GM13977 (cell line): ENCODE measurements at regions not wholly inside any gene's neighbourhood (a gene's known extent, or its start where the extent isn't known, plus 50 kb on each side); places are given as distances from the start of the nearest gene placed in this dataset.

ENCODE experiments used
- DNase-seq: peaks from one replicate; pipeline ENCODE4 v3.0.0; 2012; ENCODE audit warnings: low spot score
- CTCF ChIP-seq: IDR thresholded peaks from 2 replicates; pipeline ENCODE4 v1.5.1; 2012; ENCODE audit warnings: mild to moderate bottlenecking, control low read depth; ENCODE audit not compliant: insufficient read depth; ENCODE audit errors: extremely low read depth, missing control alignments
- in situ Hi-C: fragments of 300-500 bp; cut with MboI; formaldehyde crosslinking; loops from one replicate; pipeline ENCODE4 v1.12.0; 2022; ENCODE audit warnings: low sequenced_read_pairs, low pct_unique_long_range_greater_than_20kb, mixed read lengths, inconsistent platforms; ENCODE audit not compliant: unreplicated experiment

- in situ Hi-C loops: no loop called here
- TF ChIP-seq CTCF: no peak
- DNase-seq: no peak
These were observed 503.6 kb downstream of the MRPL39 start for GRCh38 chr21:25103500-25104207.

GRCh38 chr21:25097648-25098047, 509.6 kb downstream of the MRPL39 start:
- no peak for TF ChIP-seq CTCF

GRCh38 chr21:25094695-25095094, 512.6 kb downstream of the MRPL39 start:
- no peak for TF ChIP-seq CTCF
- in situ Hi-C loops: no loop called here
- no peak for DNase-seq

More at GRCh38 chr21:25097648-25098047, 509.6 kb downstream of the MRPL39 start:
- in situ Hi-C loops: no loop called here
- no peak for DNase-seq

- in situ Hi-C loops: no loop called here
- TF ChIP-seq CTCF: no peak
- no peak for DNase-seq
These were observed 514.8 kb downstream of the MRPL39 start for GRCh38 chr21:25092441-25093011.

- no peak for DNase-seq
- in situ Hi-C loops: no loop called here
- no peak for TF ChIP-seq CTCF
These were observed 526.2 kb downstream of the MRPL39 start for GRCh38 chr21:25081096-25081495.

GRCh38 chr21:25080661-25081060, 526.6 kb downstream of the MRPL39 start:
- in situ Hi-C loops: no loop called here
- no peak for DNase-seq
- no peak for TF ChIP-seq CTCF

- in situ Hi-C loops: no loop called here
- TF ChIP-seq CTCF: no peak
- DNase-seq: no peak
These were observed 527.1 kb downstream of the MRPL39 start for GRCh38 chr21:25080141-25080540.
